ENCODE measurements at regions not wholly inside any gene's neighbourhood (a gene's known extent, or its start where the extent isn't known, plus 50 kb on each side); places are given as distances from the start of the nearest gene placed in this dataset.

GRCh38 chr3:153670577-153670976, 450.6 kb upstream of the ARHGEF26 start:
- intact Hi-C loops (cut with micrococcal nuclease; ENCODE audit: unreplicated experiment) = no loop called here
- no TSS peak for BruUV-seq (replicated peaks)
- CTCF ChIA-PET = no interaction called here
- POLR2A ChIA-PET (ENCODE audit: low non-redundant PET) = no interaction called here
- DNase-seq (ENCODE audit: low spot score) = no peak
- TF ChIP-seq CTCF (conservative IDR thresholded peaks at IDR 0.05; ENCODE audit: low read depth, low read length) = no peak
- no peak for TF ChIP-seq EZH2 (IDR thresholded peaks at IDR 0.05; ENCODE audit: borderline replicate concordance, low read depth, low read length, poor library complexity, severe bottlenecking)
- no peaks in the 10 kb centered on the region for H3K36me3 ChIP-seq (ENCODE audit: insufficient read depth, low read length, poor library complexity, severe bottlenecking)
- H3K9me3 ChIP-seq (ENCODE audit: low read depth, low read length, poor library complexity, severe bottlenecking) = no peaks in the 10 kb centered on the region
- H3K27ac ChIP-seq (ENCODE audit: low read depth, low read length, poor library complexity, severe bottlenecking) = no peak overlapping the region
- H3K27me3 ChIP-seq (replicated peaks; ENCODE audit: insufficient read depth, low read depth, low read length, poor library complexity) = peaks cover 4% of the 10 kb centered on the region
- H3K4me1 ChIP-seq (ENCODE audit: insufficient read depth, low read length, poor library complexity, severe bottlenecking) = no peaks in the 10 kb centered on the region
- H3K4me3 ChIP-seq (ENCODE audit: low read depth, low read length, poor library complexity, severe bottlenecking) = no peak overlapping the region

DNA sequence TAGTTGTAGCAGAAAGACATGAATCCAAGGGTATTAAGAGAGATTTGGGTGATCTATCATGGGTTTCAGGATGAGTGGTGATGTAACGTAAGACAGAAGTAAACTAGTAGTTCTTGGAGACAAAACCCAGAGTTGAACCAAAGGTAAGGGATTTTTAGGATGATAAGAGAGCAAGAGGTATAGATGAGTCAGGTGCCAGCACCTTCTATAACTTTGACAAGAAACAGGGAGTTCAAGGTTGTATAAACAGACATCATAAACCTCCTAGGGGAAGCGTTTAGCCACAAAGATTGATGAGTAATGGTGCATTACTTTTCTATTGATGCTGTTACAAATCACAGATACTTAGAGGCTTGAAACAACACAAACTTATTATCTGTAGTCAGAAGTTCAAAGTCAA, 447.3 kb upstream of the ARHGEF26 start:
- no peak for DNase-seq (ENCODE audit: low spot score)
- H3K36me3 ChIP-seq (ENCODE audit: insufficient read depth, low read length, poor library complexity, severe bottlenecking) = no peaks in the 10 kb centered on the region
- CTCF ChIA-PET = no interaction called here
- intact Hi-C loops (cut with micrococcal nuclease; ENCODE audit: unreplicated experiment) = no loop called here
- no peak for TF ChIP-seq EZH2 (IDR thresholded peaks at IDR 0.05; ENCODE audit: borderline replicate concordance, low read depth, low read length, poor library complexity, severe bottlenecking)
- no peak for TF ChIP-seq CTCF (conservative IDR thresholded peaks at IDR 0.05; ENCODE audit: low read depth, low read length)
- POLR2A ChIA-PET (ENCODE audit: low non-redundant PET) = no interaction called here
- BruUV-seq (replicated peaks) = no TSS peak
- no peaks in the 10 kb centered on the region for H3K9me3 ChIP-seq (ENCODE audit: low read depth, low read length, poor library complexity, severe bottlenecking)
- no peaks in the 10 kb centered on the region for H3K27me3 ChIP-seq (replicated peaks; ENCODE audit: insufficient read depth, low read depth, low read length, poor library complexity)
- H3K4me3 ChIP-seq (ENCODE audit: low read depth, low read length, poor library complexity, severe bottlenecking) = no peak overlapping the region
- H3K27ac ChIP-seq (ENCODE audit: low read depth, low read length, poor library complexity, severe bottlenecking) = no peak overlapping the region
- no peaks in the 10 kb centered on the region for H3K4me1 ChIP-seq (ENCODE audit: insufficient read depth, low read length, poor library complexity, severe bottlenecking)

GRCh38 chr3:153679714-153680113, 441.5 kb upstream of the ARHGEF26 start:
- DNase-seq (ENCODE audit: low spot score) = no peak
- ChIA-PET POLR2A (ENCODE audit: low non-redundant PET) (no interaction called here), CTCF (no interaction called here)
- H3K9me3 ChIP-seq (ENCODE audit: low read depth, low read length, poor library complexity, severe bottlenecking) = no peaks in the 10 kb centered on the region
- no peaks in the 10 kb centered on the region for H3K27me3 ChIP-seq (replicated peaks; ENCODE audit: insufficient read depth, low read depth, low read length, poor library complexity)
- intact Hi-C loops (cut with micrococcal nuclease; ENCODE audit: unreplicated experiment) = no loop called here
- TF ChIP-seq EZH2 (IDR thresholded peaks at IDR 0.05; ENCODE audit: borderline replicate concordance, low read depth, low read length, poor library complexity, severe bottlenecking) = no peak
- TF ChIP-seq CTCF (conservative IDR thresholded peaks at IDR 0.05; ENCODE audit: low read depth, low read length) = no peak
- no peak overlapping the region for H3K4me3 ChIP-seq (ENCODE audit: low read depth, low read length, poor library complexity, severe bottlenecking)
- no peaks in the 10 kb centered on the region for H3K4me1 ChIP-seq (ENCODE audit: insufficient read depth, low read length, poor library complexity, severe bottlenecking)
- no TSS peak for BruUV-seq (replicated peaks)
- no peak overlapping the region for H3K27ac ChIP-seq (ENCODE audit: low read depth, low read length, poor library complexity, severe bottlenecking)
- no peaks in the 10 kb centered on the region for H3K36me3 ChIP-seq (ENCODE audit: insufficient read depth, low read length, poor library complexity, severe bottlenecking)
